GM18499 (cell line): ENCODE measurements at regions not wholly inside any gene's neighbourhood (a gene's known extent, or its start where the extent isn't known, plus 50 kb on each side); places are given as distances from the start of the nearest gene placed in this dataset.
"Not testable (repeated sequence)": the region's sequence is repeated elsewhere in the genome, so short reads cannot be mapped to it uniquely, and the experiment has no call there.

Source experiments
- ATAC-seq: cut with Tn5 transposase; IDR thresholded peaks from one replicate; pipeline ENCODE4 v1.9.1; 2021; ENCODE audit warnings: moderate number of reproducible peaks; ENCODE audit not compliant: insufficient read depth, unreplicated experiment

- no peak for ATAC-seq
These were observed 1972.6 kb downstream of the ARAP2 start for GRCh38 chr4:34271479-34272355.

- no peak for ATAC-seq
These were observed 1965.3 kb downstream of the ARAP2 start for GRCh38 chr4:34279011-34279410.

- no peak for ATAC-seq
These were observed 1964.2 kb downstream of the ARAP2 start for GRCh38 chr4:34280131-34280530.

- ATAC-seq, result no peak
These were observed 1962.5 kb downstream of the ARAP2 start for GRCh38 chr4:34281826-34282225.

GRCh38 chr4:34289489-34289888 lies 1954.8 kb downstream of the ARAP2 start:
- ATAC-seq, result no peak

- no peak for ATAC-seq
These were observed 1954.4 kb downstream of the ARAP2 start for GRCh38 chr4:34289962-34290361.

GRCh38 chr4:34293459-34293858 lies 1950.9 kb downstream of the ARAP2 start:
- ATAC-seq, result no peak

GRCh38 chr4:34309383-34309906 lies 1934.9 kb downstream of the ARAP2 start:
- no peak for ATAC-seq

GRCh38 chr4:34318773-34319172 lies 1925.5 kb downstream of the ARAP2 start:
- ATAC-seq, result no peak

- ATAC-seq, result no peak
These were observed 1920.6 kb downstream of the ARAP2 start for GRCh38 chr4:34323549-34324320.

GRCh38 chr4:34328939-34329338 lies 1915.4 kb downstream of the ARAP2 start:
- ATAC-seq, result no peak

GRCh38 chr4:34335156-34335555 lies 1909.2 kb downstream of the ARAP2 start:
- not testable (repeated sequence) for ATAC-seq

- ATAC-seq, result not testable (repeated sequence)
These were observed 1908.8 kb downstream of the ARAP2 start for GRCh38 chr4:34335556-34335955.

GRCh38 chr4:34362654-34363053 lies 1881.7 kb downstream of the ARAP2 start:
- ATAC-seq, result no peak

- ATAC-seq, result no peak
These were observed 1880.5 kb downstream of the ARAP2 start for GRCh38 chr4:34363842-34364241.

GRCh38 chr4:34365946-34366345 lies 1878.4 kb downstream of the ARAP2 start:
- no peak for ATAC-seq

- no peak for ATAC-seq
These were observed 1872.6 kb downstream of the ARAP2 start for GRCh38 chr4:34371676-34372075.

- ATAC-seq, result no peak
These were observed 1871.5 kb downstream of the ARAP2 start for GRCh38 chr4:34372815-34373214.

GRCh38 chr4:34373456-34373855 lies 1870.9 kb downstream of the ARAP2 start:
- no peak for ATAC-seq

GRCh38 chr4:34412233-34412632 lies 1832.1 kb downstream of the ARAP2 start:
- no peak for ATAC-seq

- no peak for ATAC-seq
These were observed 1831.4 kb downstream of the ARAP2 start for GRCh38 chr4:34412911-34413310.
